AML-193 (cell line): ENCODE measurements at regions not wholly inside any gene's neighbourhood (a gene's known extent, or its start where the extent isn't known, plus 50 kb on each side); places are given as distances from the start of the nearest gene placed in this dataset.
"Not testable (repeated sequence)": the region's sequence is repeated elsewhere in the genome, so short reads cannot be mapped to it uniquely, and the experiment has no call there.

ENCODE experiments used
- DNase-seq, 2 experiments: peaks; one replicate each; lab custom pipeline; 2025; lab: John Stamatoyannopoulos, UW

- DNase-seq, result no peak
Observed at GRCh38 chr6:126667728-126668127, 327.8 kb downstream of the CENPW start.

GRCh38 chr6:126672649-126673048, 332.7 kb downstream of the CENPW start:
- no peak for DNase-seq

GRCh38 chr6:126673749-126674148, 333.8 kb downstream of the CENPW start:
- not testable (repeated sequence) for DNase-seq

GRCh38 chr6:126682440-126682839, 342.5 kb downstream of the CENPW start:
- DNase-seq, result peak; percentile 53 to 64

GRCh38 chr6:126685182-126685581, 345.3 kb downstream of the CENPW start:
- DNase-seq, result no peak

- no peak for DNase-seq
Observed at GRCh38 chr6:126696921-126697693, 357.2 kb downstream of the CENPW start.

GRCh38 chr6:126698732-126699240, 358.9 kb downstream of the CENPW start:
- no peak for DNase-seq

- DNase-seq, result no peak
Observed at GRCh38 chr6:126701676-126702560, 362.0 kb downstream of the CENPW start.

GRCh38 chr6:126716032-126716431, 376.1 kb downstream of the CENPW start:
- no peak for DNase-seq

- DNase-seq, result no peak
Observed at GRCh38 chr6:126716826-126717509, 377.1 kb downstream of the CENPW start.

- DNase-seq, result no peak
Observed at GRCh38 chr6:126718600-126719327, 378.8 kb downstream of the CENPW start.

GRCh38 chr6:126720304-126720703, 380.4 kb downstream of the CENPW start:
- no peak for DNase-seq

GRCh38 chr6:126721581-126722160, 381.8 kb downstream of the CENPW start:
- DNase-seq, result no peak

- DNase-seq, result no peak
Observed at GRCh38 chr6:126722411-126722810, 382.5 kb downstream of the CENPW start.

- DNase-seq, result no peak
Observed at GRCh38 chr6:126723541-126724170, 383.7 kb downstream of the CENPW start.

GRCh38 chr6:126724821-126725220, 384.9 kb downstream of the CENPW start:
- DNase-seq, result no peak

- DNase-seq, result not testable (repeated sequence)
Observed at GRCh38 chr6:126726454-126726853, 386.5 kb downstream of the CENPW start.

- no peak for DNase-seq
Observed at GRCh38 chr6:126738146-126738545, 380.3 kb upstream of the RSPO3 start.

- no peak for DNase-seq
Observed at GRCh38 chr6:126738641-126739040, 379.8 kb upstream of the RSPO3 start.

- DNase-seq, result no peak
Observed at GRCh38 chr6:126743076-126743475, 375.4 kb upstream of the RSPO3 start.
